Neural cell (in vitro differentiated cells): ENCODE measurements at regions not wholly inside any gene's neighbourhood (a gene's known extent, or its start where the extent isn't known, plus 50 kb on each side); places are given as distances from the start of the nearest gene placed in this dataset.

Experiments used
- EP300 ChIP-seq: fragments of 450-650 bp; conservative IDR thresholded peaks from 2 replicates; pipeline ENCODE4 v1.6.1; 2014; ENCODE audit warnings: antibody characterized with exemption, mild to moderate bottlenecking, moderate library complexity; ENCODE audit not compliant: poor library complexity, severe bottlenecking
- EZH2 ChIP-seq: fragments of 200-600, 300-800 bp; shearing (Covaris generic), sonication (generic); IDR thresholded peaks from 2 replicates; pipeline ENCODE4 v1.6.1; 2014; ENCODE audit warnings: antibody characterized with exemption, low read length, borderline replicate concordance, mild to moderate bottlenecking; ENCODE audit not compliant: insufficient read depth, poor library complexity, severe bottlenecking
- MXI1 ChIP-seq: fragments of 450-650 bp; conservative IDR thresholded peaks from 2 replicates; pipeline ENCODE4 v1.6.1; 2014; ENCODE audit warnings: antibody characterized with exemption, mild to moderate bottlenecking; ENCODE audit not compliant: poor library complexity, severe bottlenecking
- RAD21 ChIP-seq: fragments of 450-650 bp; conservative IDR thresholded peaks from 2 replicates; pipeline ENCODE4 v1.6.1; 2014; ENCODE audit warnings: antibody characterized with exemption, mild to moderate bottlenecking, moderate library complexity
- TAF1 ChIP-seq: IDR thresholded peaks from 2 replicates; pipeline ENCODE4 v1.6.1; 2012; ENCODE audit warnings: low read depth
- TF ChIP-seq, protein P1 (sequence below): fragments of 450-650 bp; IDR thresholded peaks from 2 replicates; pipeline ENCODE4 v1.5.1; 2014; ENCODE audit warnings: antibody characterized with exemption, mild to moderate bottlenecking, moderate library complexity; ENCODE audit not compliant: poor library complexity, severe bottlenecking
- TF ChIP-seq, protein P2 (sequence below): IDR thresholded peaks from 2 replicates; pipeline ENCODE4 v1.6.1; 2012; ENCODE audit warnings: borderline replicate concordance

DNA sequence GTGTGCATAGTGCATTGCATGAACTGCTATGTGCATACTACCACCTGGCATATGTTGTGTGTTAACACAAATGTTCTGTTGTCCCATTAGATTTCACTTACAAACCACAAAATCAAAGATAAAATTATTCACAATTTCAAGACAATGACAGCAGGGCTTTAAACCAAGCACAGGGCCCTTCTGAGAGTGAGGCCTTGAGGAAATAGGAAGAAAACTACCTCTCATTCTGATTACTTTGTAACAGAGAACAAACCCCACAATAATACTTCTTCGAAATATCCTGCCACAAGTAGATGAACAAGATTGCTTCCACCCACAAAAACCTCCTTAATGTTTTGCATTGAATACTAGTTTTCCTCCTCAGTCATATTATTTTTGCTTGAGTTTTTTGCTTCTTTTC, 85.5 kb upstream of the SPANXB1 start:
- no peak for TF ChIP-seq EP300
- TF ChIP-seq, protein P1, sequence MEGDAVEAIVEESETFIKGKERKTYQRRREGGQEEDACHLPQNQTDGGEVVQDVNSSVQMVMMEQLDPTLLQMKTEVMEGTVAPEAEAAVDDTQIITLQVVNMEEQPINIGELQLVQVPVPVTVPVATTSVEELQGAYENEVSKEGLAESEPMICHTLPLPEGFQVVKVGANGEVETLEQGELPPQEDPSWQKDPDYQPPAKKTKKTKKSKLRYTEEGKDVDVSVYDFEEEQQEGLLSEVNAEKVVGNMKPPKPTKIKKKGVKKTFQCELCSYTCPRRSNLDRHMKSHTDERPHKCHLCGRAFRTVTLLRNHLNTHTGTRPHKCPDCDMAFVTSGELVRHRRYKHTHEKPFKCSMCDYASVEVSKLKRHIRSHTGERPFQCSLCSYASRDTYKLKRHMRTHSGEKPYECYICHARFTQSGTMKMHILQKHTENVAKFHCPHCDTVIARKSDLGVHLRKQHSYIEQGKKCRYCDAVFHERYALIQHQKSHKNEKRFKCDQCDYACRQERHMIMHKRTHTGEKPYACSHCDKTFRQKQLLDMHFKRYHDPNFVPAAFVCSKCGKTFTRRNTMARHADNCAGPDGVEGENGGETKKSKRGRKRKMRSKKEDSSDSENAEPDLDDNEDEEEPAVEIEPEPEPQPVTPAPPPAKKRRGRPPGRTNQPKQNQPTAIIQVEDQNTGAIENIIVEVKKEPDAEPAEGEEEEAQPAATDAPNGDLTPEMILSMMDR = no peak
- TF ChIP-seq RAD21 = no peak
- TF ChIP-seq EZH2 = no peak
- no peak for TF ChIP-seq MXI1
- TF ChIP-seq TAF1 = no peak
- TF ChIP-seq, protein P2, sequence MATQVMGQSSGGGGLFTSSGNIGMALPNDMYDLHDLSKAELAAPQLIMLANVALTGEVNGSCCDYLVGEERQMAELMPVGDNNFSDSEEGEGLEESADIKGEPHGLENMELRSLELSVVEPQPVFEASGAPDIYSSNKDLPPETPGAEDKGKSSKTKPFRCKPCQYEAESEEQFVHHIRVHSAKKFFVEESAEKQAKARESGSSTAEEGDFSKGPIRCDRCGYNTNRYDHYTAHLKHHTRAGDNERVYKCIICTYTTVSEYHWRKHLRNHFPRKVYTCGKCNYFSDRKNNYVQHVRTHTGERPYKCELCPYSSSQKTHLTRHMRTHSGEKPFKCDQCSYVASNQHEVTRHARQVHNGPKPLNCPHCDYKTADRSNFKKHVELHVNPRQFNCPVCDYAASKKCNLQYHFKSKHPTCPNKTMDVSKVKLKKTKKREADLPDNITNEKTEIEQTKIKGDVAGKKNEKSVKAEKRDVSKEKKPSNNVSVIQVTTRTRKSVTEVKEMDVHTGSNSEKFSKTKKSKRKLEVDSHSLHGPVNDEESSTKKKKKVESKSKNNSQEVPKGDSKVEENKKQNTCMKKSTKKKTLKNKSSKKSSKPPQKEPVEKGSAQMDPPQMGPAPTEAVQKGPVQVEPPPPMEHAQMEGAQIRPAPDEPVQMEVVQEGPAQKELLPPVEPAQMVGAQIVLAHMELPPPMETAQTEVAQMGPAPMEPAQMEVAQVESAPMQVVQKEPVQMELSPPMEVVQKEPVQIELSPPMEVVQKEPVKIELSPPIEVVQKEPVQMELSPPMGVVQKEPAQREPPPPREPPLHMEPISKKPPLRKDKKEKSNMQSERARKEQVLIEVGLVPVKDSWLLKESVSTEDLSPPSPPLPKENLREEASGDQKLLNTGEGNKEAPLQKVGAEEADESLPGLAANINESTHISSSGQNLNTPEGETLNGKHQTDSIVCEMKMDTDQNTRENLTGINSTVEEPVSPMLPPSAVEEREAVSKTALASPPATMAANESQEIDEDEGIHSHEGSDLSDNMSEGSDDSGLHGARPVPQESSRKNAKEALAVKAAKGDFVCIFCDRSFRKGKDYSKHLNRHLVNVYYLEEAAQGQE = no peak
